ENCODE measurements at regions not wholly inside any gene's neighbourhood (a gene's known extent, or its start where the extent isn't known, plus 50 kb on each side); places are given as distances from the start of the nearest gene placed in this dataset.

- DNase-seq = no peak
Measured at GRCh38 chr13:103308667-103309066, 242.4 kb upstream of the SLC10A2 start.

- no peak for DNase-seq
Measured at GRCh38 chr13:103306163-103306562, 239.9 kb upstream of the SLC10A2 start.

DNA sequence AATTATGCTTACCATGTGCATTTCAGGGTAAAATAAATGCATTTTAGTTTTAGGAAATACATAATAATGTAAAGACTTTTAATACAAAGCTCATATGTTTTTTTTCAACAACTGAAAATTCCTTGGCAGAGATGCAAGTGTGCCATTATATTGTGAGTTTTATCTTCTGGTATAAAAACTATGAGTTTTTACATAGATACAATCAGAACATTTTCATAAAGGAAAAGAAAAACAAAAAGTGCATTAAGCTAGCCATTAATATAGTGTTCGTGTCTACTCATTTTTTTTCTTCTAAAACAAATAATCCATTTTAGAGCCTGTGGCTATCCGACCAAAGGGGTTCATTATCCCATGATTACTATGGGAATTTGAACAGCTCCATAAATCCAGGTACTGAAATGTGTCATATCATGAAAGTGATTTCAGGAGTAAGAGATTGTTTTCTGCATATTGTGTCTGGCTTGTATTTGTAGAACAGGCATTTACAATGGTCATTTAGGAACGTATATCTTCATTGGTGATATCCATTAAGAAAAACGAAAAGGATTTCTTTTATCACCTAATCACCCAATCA lies 236.9 kb upstream of the SLC10A2 start:
- DNase-seq = no peak

DNA sequence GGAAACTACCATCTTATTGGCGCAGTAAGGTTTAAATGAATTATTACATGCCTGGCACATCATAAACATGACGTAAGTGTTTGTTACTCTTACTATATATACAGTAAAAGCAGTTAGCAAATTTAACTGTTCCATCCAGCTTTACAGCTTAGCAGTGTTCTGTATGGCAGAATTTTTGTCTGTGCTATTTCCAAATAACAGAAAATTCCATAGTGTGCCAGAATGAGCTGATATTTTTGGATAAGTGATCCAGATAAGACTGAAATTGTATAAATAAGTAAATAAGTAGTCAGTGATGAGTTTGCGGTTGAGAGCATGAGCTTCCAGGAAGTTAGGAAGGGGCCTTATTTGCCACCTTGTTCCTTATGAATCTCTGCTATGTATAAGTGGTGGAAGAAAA lies 236.5 kb upstream of the SLC10A2 start:
- no peak for DNase-seq

GRCh38 chr13:103299079-103299478 lies 232.9 kb upstream of the SLC10A2 start:
- DNase-seq = no peak

DNA sequence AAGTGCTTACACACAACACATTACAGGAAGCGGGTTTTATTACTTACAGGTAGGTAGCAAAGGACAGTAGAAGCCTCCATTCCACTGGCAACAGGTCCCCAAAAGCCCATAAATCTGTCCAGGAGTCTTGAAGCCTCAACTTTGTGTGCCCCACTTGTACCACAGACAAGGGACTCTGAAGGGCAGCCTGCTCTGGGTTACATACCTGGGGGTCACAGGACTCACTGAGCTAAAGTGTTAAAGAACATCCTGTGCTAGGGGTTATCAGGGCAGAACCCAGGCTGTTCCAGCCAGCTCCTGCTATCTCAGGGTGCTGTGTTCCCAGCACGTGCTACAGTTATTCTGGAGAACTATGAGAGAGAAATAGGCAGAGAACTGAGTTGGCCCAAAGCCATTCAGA lies 230.9 kb upstream of the SLC10A2 start:
- no peak for DNase-seq

DNA sequence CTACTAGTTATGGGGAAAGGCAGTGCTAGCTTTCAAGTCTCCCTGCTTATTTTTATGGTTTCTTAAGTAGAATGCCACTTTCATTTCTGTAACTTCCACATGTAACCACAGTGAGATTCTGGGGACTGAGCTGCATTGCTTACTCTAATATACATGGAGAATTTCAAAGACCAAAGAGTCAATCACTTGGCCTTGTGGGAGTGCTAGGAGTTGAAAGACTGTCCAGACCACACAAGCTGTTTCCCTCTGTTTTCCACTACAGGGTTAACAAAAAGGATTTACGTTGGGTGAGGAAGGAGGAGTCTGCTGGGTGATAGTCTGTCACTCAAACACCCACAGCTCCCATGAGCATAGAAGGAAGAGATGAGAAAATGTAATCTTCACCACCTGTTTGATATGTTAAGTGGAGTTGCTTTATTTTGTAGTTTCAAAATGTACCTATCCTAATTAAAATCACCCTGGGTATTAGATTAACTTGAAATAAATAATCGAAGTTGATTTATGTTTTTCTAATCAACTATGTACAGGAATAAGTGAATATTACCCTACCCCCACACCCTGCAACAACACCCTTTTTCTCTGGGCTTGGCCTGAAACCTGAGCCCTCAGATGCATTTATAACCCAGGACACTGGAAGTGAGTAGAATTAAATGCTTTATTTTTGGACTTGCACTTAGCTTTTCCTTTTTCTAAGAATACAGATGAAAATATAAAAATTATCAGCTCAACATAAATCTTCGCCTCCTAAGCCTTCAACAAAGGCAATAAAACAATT lies 225.8 kb upstream of the SLC10A2 start:
- DNase-seq = no peak

DNA sequence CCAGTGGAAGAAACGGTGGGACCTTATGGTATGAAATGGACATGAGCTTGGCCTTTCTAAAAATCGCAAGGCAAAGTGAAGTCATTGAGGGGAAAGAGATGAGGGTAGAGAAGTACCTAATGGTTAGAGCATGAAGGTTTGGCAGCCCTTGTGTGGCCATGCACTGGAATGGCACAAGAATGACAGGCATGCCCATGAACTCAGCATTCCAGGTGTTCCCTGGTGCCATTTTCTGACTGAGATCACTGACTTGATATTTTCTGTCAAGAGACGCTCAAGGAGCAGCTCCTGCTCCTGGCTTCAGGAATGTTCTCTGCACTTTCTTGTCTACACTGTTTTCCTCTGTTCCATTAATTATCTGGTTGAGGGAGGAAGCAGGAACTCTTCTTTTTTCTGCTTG lies 225.0 kb upstream of the SLC10A2 start:
- DNase-seq = no peak

DNA sequence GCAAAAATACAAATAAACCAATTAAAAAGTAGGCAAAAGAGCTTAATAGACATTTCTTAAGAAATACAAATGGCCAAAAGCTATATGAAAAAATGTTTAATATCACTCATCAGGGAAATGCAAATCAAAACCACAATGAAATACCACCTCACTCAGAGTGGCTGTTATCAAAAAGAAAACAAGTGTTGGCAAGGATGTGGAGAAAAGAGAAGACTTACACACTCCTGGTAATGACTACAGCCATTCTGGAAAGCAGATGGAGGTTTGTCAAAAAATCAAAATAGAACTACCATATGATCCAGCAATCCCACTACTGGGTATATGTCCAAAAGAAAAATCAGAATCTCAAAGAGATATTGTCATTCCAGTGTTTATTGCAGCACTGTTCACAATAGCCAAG lies 223.5 kb upstream of the SLC10A2 start:
- no peak for DNase-seq

- no peak for DNase-seq
Measured at GRCh38 chr13:103288114-103288513, 221.9 kb upstream of the SLC10A2 start.

GRCh38 chr13:103287659-103288058 lies 221.4 kb upstream of the SLC10A2 start:
- no peak for DNase-seq

GRCh38 chr13:103284466-103284865 lies 218.2 kb upstream of the SLC10A2 start:
- DNase-seq = no peak

GRCh38 chr13:103283451-103283820 lies 217.2 kb upstream of the SLC10A2 start:
- DNase-seq = no peak

- peak; percentile 22 for DNase-seq
Measured at GRCh38 chr13:103282571-103283450, 216.6 kb upstream of the SLC10A2 start.

GRCh38 chr13:103277959-103278694 lies 211.9 kb upstream of the SLC10A2 start:
- no peak for DNase-seq

DNA sequence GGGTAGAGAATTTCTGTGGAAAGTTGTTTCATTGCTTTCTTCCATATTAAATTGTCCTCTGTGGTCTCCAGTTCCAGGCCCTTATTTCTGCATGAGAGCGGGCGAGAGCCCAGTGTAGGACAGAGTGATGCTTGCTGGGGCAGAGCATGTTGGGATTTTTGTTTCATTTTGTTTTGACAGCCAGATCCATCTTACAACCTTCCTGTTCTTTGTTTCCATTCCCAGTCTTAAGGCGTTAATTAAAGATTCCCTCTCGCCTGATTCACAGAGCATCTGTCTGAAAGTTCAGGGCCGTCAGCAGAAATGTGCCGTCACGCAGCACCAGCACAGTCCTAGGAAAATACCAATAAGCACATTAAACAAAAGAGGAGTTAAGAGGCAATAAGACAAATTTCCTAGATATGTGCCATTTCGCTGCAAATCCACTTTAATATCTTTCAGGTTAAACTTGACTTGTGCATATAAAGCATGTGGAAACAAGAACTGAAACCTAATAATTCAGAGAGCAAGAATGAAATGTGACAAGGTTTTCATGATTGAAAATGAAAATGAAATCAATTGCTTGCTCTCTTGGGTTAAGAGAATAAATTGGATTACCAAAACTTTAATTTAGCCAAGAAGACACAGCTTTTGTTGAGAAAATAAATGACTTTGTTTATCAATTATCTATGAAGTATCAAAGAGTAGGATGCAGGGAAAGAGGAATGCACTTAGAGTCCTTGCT lies 210.7 kb upstream of the SLC10A2 start:
- no peak for DNase-seq

- no peak for DNase-seq
Measured at GRCh38 chr13:103275722-103276121, 209.5 kb upstream of the SLC10A2 start.

- no peak for DNase-seq
Measured at GRCh38 chr13:103275081-103275480, 208.9 kb upstream of the SLC10A2 start.

- no peak for DNase-seq
Measured at GRCh38 chr13:103273825-103274224, 207.6 kb upstream of the SLC10A2 start.

GRCh38 chr13:103272770-103273169 lies 206.6 kb upstream of the SLC10A2 start:
- no peak for DNase-seq

DNA sequence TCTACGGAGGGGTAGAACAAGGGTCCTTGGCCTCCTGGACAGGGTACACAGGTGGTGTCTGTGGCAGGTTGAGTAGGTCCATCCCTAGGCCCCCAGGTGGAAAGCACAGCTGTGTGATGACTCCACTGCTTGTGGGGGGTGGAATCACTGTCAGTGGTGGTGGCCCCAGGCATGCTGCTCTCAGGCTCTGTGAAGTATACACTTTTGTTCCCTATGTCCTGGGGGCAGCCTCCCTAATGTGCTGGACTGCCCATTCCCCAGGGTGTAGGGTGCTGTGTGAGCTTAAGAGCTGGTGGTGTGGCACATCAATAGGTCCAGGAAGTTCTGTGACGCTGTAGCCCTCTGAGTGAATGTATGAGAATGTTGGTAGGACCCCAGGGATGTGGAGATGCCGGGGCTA lies 197.2 kb upstream of the SLC10A2 start:
- DNase-seq = no peak

DNA sequence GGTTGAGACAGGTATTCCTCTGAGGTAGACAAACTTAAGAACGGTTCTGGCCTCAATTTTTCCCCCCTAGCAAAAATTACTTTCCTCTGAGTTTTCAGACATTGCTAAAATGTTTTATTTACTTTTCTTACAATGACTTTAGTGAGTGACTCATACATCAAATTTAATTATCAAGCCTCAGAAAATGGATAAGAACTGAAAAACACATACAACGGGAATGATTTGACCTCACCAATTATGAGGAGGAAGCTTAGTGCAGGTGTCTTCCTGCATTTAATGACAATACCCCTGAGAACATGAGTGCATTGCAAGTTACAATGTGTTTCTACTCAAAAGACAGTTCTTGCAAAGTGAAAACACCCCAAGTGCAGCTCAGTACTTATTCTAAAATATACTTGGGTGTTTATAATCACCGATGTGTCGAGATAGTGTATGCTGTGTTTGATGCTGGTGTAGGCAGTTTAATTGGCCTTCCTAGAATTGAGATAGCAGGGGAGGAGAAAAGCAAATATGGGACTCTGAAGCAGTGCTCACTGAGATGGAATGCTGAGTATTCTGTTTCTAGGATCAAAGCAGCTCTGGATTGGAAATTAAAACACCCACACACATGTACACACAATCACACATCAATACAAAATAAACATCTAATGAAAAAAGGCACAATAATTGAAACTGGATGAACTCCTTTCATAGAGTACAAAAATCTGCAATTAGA lies 189.5 kb upstream of the SLC10A2 start:
- DNase-seq = no peak

Measured in EL (cell line).